GM18867 (cell line): ENCODE measurements at regions not wholly inside any gene's neighbourhood (a gene's known extent, or its start where the extent isn't known, plus 50 kb on each side); places are given as distances from the start of the nearest gene placed in this dataset.

Experiments used
- ATAC-seq: cut with Tn5 transposase; IDR thresholded peaks from one replicate; pipeline ENCODE4 v1.9.1; 2021; ENCODE audit warnings: mild to moderate bottlenecking, moderate library complexity; ENCODE audit not compliant: unreplicated experiment

DNA sequence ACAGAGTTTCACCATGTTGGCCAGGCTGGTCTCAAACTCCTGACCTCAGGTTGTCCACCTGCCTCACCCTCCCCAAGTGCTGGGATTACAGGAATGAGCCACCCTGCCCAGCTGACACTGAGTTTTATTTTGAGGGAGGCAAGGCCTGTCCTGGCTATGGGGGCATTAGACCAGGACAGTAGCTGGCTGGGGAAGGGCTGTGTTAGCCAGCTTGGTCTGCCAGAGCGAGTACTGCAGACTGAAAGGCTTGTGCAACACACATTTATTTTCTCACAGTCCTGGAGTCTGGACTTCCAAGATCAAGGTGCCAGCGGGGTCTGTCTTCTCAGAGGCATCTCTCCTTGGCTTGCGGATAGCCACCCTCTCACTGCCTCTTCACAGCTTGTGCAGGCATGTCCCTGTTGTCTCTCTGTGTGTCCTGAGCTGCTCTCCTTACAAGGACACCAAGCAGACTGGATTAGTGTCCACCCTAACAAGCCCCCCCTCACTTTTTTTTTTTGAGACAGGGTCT is 59.4 kb upstream of the HAAO start:
- no peak for ATAC-seq

- ATAC-seq = no peak
Observed at GRCh38 chr2:42851186-42851585, 58.8 kb upstream of the HAAO start.

DNA sequence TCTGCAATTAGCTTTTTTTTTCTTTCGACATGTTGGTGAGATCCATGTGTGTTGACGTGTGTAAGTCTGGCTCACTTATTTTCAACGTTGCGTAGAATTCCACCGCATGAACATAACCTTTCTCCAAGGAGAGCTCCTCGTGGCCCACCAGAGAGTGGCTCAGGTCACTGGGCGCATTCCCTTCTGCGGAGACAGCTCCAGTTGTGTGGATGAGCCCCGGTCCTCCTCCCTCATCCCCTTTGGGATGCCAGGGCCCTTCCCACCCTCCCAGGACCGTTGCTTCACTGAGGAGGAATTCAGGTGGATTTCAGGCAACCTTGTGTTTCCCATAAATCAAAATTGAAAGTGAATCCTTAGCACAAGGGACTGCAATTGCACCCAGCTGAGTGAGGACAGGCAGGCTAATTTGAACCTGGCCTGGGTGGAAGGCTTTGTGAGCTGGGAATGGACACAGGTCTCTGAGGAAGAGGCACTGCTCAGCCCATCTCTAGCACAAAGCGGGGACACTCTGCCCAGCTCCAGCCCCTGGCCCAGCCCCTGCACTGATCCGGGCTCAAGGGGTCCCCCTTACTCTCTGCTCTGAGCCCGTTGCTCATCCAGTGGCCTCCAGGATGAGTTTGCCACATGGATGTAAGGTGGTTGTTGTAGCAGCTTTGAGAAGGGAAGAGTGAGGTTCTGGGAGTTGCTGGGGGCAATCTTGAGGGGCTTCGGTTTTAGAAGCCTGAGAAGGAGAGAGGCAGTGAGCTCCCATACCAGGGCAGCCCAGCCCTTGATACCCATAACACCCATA is 57.8 kb upstream of the HAAO start:
- no peak for ATAC-seq

GRCh38 chr2:42849311-42849710 is 56.9 kb upstream of the HAAO start:
- no peak for ATAC-seq

GRCh38 chr2:42848726-42849290 is 56.4 kb upstream of the HAAO start:
- ATAC-seq = no peak

DNA sequence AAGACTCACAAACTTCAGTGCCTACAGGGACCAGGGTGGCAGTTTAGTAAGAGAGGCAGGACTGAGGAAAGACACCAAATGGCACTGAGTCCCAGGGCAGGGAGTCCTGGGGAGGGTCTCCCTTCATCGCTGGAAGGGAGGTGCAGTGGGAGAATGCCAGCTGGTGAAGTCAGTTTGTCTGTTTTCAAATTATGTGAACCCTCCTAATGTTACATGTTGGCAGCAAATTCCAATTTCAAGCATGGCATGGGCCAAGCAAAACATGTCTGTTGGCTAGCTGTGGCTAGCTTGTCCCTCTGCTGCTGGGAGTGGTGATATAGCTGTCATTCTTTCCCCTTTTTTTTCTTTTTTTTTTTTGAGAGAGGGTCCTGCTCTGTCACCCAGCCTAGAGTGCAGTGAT is 55.9 kb upstream of the HAAO start:
- ATAC-seq = no peak

- ATAC-seq = no peak
Observed at GRCh38 chr2:42847596-42848151, 55.3 kb upstream of the HAAO start.

DNA sequence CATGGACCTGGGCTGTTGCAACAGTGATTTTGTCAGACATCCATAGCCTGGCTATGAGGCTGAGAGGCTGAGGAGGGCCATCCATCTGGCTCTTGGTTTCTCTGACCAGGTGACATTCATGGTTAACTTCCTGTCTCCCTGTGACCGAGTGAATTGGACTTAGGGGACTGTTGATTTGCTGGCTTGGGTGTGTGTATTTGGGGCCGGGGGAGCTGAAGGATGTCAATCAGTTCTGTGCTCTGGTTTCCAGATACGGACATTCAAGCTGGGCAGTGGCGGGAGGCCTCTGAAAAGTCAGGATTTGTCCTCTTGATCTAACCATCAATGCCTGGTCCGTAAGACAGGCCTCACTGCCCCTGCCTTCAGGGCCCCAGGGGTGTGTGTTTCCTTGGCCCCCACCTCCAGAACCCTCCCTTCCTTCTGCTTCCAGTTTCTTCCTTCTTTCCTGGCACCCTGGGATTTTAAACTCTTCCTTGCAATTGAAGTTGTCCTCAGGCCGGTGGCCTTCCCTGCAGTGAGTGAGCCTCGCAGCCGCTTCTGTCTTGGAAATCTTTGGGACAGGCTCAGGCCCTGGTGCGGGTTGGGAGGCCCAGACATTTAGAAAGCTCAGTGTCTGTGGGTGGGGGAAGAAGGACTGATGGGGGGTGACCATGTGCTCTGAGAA is 54.7 kb upstream of the HAAO start:
- ATAC-seq = no peak

GRCh38 chr2:42846026-42846425 is 53.6 kb upstream of the HAAO start:
- no peak for ATAC-seq

GRCh38 chr2:42844901-42845821 is 52.8 kb upstream of the HAAO start:
- no peak for ATAC-seq

DNA sequence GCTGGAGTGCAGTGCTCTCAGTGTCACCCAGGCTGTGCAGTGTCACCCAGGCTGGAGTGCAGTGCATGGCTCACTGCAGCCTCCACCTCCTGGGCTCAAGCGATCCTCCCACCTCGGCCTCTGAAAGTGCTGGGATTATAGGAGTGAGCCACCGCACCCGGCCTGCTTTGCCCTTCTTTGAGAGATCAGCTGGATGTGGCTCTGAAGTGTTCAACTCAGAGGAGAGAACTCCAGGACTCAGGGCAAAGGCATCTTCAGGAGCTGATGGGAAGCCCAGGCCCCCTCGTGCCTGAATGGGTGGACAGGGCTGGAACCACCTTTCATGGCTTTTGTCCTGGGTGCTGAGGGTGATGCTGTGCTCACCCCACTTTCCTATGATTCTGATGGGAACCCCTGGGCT is 52.0 kb upstream of the HAAO start:
- no peak for ATAC-seq

DNA sequence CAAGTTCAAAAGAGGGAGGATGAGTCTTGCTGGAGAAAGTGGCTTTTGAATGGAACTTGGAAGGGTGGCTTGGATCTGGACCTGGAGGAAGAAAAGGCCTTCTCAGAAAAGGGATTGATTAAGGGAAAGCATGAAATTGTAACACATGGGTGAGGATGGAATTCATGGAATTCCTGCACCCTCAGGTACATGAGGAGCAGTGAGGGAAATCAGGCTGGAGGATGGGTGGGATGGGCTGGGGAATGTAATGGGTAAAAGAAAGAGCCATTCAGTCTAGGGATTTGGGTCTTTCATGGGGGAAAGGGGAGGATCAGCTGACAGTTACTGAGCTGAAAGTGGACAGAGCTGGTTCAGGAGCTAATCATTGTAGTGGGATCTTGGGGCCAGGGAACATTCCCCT is 51.2 kb upstream of the HAAO start:
- no peak for ATAC-seq

DNA sequence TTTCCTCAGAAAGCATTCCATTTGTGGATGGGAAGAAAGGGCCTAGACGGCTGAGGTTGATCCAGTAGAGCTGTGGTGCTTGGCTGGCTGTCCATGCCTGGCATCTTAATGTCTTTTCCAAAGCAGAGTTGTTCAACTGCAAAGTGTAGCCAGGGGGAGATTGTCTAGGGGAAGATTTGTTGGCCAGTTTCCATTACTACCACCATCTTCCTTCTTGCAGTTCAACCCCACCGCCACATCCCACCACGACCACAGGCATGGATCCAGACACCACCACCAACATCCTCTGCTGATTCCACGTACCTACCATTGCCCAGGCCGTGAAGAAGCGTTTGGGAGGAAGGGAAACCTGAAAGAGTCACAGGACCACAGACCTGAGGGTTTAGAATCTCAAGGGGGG is 50.7 kb upstream of the HAAO start:
- no peak for ATAC-seq

DNA sequence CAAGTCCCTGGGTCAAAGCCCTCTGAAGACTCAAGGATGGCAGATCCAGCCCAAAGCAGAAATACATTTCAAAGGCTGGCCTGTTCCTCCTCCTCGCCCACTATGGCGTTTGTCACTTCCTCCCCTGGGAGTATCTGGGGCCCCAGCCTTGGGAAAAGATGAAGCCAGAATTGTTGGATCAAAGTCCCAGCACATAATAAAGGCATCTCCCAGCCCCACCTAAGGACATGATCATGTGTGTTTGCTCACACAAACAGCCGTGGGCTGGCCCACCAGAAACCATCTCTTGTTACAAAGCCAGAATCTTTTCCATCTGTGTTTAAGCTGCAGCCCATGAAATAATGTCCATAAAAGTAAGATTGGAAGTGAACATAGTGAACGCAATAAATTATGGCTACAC is 50.1 kb upstream of the HAAO start:
- ATAC-seq = no peak
